GM23248 (cell line): ENCODE measurements at regions not wholly inside any gene's neighbourhood (a gene's known extent, or its start where the extent isn't known, plus 50 kb on each side); places are given as distances from the start of the nearest gene placed in this dataset.
"Not testable (repeated sequence)": the region's sequence is repeated elsewhere in the genome, so short reads cannot be mapped to it uniquely, and the experiment has no call there.

Source experiments
- DNase-seq: peaks from one replicate; pipeline ENCODE4 v3.0.0-alpha.2; 2015
- H2AFZ ChIP-seq: fragments of 200-600 bp; sonication (generic); 2 replicates; pipeline ENCODE4 v1.6.1; 2016; ENCODE audit warnings: antibody characterized with exemption
- H3F3A ChIP-seq: fragments of 200-600 bp; sonication (generic); 2 replicates; pipeline ENCODE4 v1.6.1; 2016; ENCODE audit warnings: mild to moderate bottlenecking, antibody characterized with exemption, mixed run types; ENCODE audit not compliant: insufficient read depth
- H3K27ac ChIP-seq: fragments of 200-600 bp; sonication (generic); 2 replicates; pipeline ENCODE4 v1.5.1; 2016; ENCODE audit warnings: mild to moderate bottlenecking
- H3K27me3 ChIP-seq: fragments of 200-600 bp; sonication (generic); replicated peaks from 2 replicates; pipeline ENCODE4 v1.6.1; 2016; ENCODE audit warnings: mild to moderate bottlenecking; ENCODE audit not compliant: insufficient read depth
- H3K36me3 ChIP-seq: fragments of 200-600 bp; sonication (generic); 2 replicates; pipeline ENCODE4 v1.6.1; 2016; ENCODE audit warnings: low read depth, mild to moderate bottlenecking
- H3K4me1 ChIP-seq: fragments of 200-600 bp; sonication (generic); 2 replicates; pipeline ENCODE4 v1.6.1; 2016; ENCODE audit warnings: mild to moderate bottlenecking; ENCODE audit not compliant: insufficient read depth
- H3K4me2 ChIP-seq: fragments of 200-600 bp; sonication (generic); one replicate; pipeline ENCODE4 v1.6.1; 2016; ENCODE audit warnings: mild to moderate bottlenecking; ENCODE audit not compliant: unreplicated experiment
- H3K4me3 ChIP-seq: fragments of 200-600 bp; sonication (generic); 2 replicates; pipeline ENCODE4 v1.5.1; 2016; ENCODE audit warnings: mild to moderate bottlenecking
- H3K79me2 ChIP-seq: fragments of 200-600 bp; sonication (generic); 2 replicates; pipeline ENCODE4 v1.6.1; 2016; ENCODE audit warnings: mild to moderate bottlenecking; ENCODE audit not compliant: insufficient read depth
- H3K9ac ChIP-seq: fragments of 200-600 bp; sonication (generic); 2 replicates; pipeline ENCODE4 v1.6.1; 2016; ENCODE audit warnings: mild to moderate bottlenecking
- H3K9me2 ChIP-seq: fragments of 200-600 bp; sonication (generic); 2 replicates; pipeline ENCODE4 v1.6.1; 2016; ENCODE audit warnings: mixed run types, mild to moderate bottlenecking, moderate library complexity; ENCODE audit not compliant: insufficient read depth
- H3K9me3 ChIP-seq: fragments of 200-600 bp; sonication (generic); one replicate; pipeline ENCODE4 v1.6.1; 2017; ENCODE audit warnings: low read depth
- H4K20me1 ChIP-seq: fragments of 200-600 bp; sonication (generic); 2 replicates; pipeline ENCODE4 v1.6.0; 2016; ENCODE audit not compliant: insufficient read depth
- EZH2 ChIP-seq: fragments of 200-600 bp; sonication (generic); IDR thresholded peaks from 2 replicates; pipeline ENCODE4 v1.6.1; 2018; ENCODE audit warnings: antibody characterized with exemption, mild to moderate bottlenecking; ENCODE audit not compliant: insufficient read depth, poor library complexity, severe bottlenecking
- EZH2phosphoT487 ChIP-seq: fragments of 200-600 bp; sonication (generic); IDR thresholded peaks from 2 replicates; pipeline ENCODE4 v1.6.1; 2018; ENCODE audit warnings: antibody characterized with exemption, moderate library complexity, mild to moderate bottlenecking, low read depth; ENCODE audit not compliant: insufficient read depth
- WGBS, 2 experiments: methylation state at CpG; one replicate each; pipeline ENCODE4 v1.1.6; 2015 to 2017; ENCODE audit warnings: low lambda C conversion rate in 2 of 2, low coverage in 1 of 2; ENCODE audit errors: missing lambda C conversion rate in 2 of 2; 5-methylcytosine and 5-hydroxymethylcytosine counted together
- in situ Hi-C: fragments of 300-500 bp; cut with MboI; formaldehyde crosslinking; loops from 2 replicates; pipeline ENCODE4 v1.15.0; 2020

DNA sequence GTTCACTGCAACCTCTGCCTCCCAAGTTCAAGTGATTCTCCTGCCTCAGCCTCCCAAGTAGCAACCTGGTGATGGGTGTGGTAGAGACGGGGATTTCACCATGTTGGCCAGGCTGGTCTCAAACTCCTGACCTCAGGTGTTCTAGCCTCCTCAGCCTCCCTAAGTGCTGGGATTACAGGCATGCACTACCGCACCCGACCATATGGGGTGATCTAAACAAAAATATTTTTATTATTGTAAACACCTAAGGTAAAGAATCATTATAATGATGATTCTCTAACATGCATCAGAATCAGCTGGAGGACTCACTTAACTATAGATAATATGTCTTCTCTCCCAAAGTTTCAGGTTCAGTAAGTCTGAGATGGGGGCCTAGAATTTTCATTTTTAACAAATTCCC lies 96.2 kb upstream of the ALG10 start:
- in situ Hi-C loops, result no loop called here
- 10 to 15% methylated on average over 3 of the region's 3 CpGs for WGBS, 2 experiments

DNA sequence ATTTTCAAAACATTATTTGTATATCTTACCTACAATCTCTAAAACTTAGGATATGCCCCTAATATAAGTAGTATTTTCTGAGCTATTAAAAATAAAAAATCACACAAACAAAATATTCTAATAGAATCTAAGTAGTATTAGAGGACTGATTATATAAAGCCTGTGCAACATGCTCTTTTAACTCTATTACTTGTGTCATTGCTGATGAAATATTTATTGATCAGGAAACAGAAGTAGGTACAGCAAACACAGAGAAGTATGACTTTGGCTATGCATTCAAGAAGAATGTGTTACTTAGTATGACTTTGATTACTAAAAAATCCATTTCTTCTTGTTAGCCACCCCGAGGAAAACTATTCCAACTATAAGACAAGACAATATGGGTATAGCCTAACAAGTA lies 84.6 kb upstream of the ALG10 start:
- H3K9me2 ChIP-seq, H3K27me3 ChIP-seq, H3K9ac ChIP-seq, H3K4me3 ChIP-seq, H2AFZ ChIP-seq, H3K27ac ChIP-seq, H3K4me1 ChIP-seq, in situ Hi-C loops, H3K79me2 ChIP-seq, H3K36me3 ChIP-seq, H3K9me3 ChIP-seq, H4K20me1 ChIP-seq, H3K4me2 ChIP-seq, H3F3A ChIP-seq, DNase-seq: not testable (repeated sequence)
- 0 to 3% methylated on average over 1 of the region's 1 CpG for whole genome bisulfite sequencing, 2 experiments

More for the DNA sequence above, 96.2 kb upstream of the ALG10 start:
- TF ChIP-seq EZH2 (no peak), EZH2phosphoT487 (no peak)
- H3K9ac ChIP-seq, result no peak overlapping the region
- no peak overlapping the region for H3K4me2 ChIP-seq
- no peaks in the 10 kb centered on the region for H3K4me1 ChIP-seq
- no peaks in the 10 kb centered on the region for H3K9me2 ChIP-seq
- H3K27ac ChIP-seq, result no peak overlapping the region
- DNase-seq, result no peak
- no peaks in the 10 kb centered on the region for H3K36me3 ChIP-seq
- H2AFZ ChIP-seq, result no peak overlapping the region
- H3K79me2 ChIP-seq, result no peaks in the 10 kb centered on the region
- H3K27me3 ChIP-seq, result no peaks in the 10 kb centered on the region
- no peak overlapping the region for H3K4me3 ChIP-seq
- H3F3A ChIP-seq, result no peaks in the 10 kb centered on the region
- no peaks in the 10 kb centered on the region for H3K9me3 ChIP-seq
- H4K20me1 ChIP-seq, result no peaks in the 10 kb centered on the region

DNA sequence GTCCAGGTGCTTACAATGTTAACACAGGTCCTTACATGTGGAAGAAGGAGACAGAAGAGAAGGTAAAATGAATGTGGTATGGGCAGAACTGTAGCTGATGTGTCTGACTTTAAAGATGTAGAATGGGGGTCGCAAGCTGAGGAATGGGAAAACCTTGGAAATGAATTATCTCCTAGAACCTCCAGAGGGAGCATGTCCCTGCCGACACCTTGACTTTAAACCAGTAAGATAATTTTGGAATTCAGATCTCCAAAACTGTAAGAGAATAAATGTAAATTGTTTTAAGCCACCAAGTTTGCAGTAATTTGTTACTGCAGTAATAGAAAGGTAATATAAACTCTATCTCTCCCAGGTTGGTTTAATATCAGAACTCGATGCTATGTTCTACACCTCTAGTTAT lies 80.1 kb upstream of the ALG10 start:
- in situ Hi-C loops, result no loop called here
- H3K4me3 ChIP-seq, result no peak overlapping the region
- no peak overlapping the region for H3K4me2 ChIP-seq
- H3K9me3 ChIP-seq, result no peaks in the 10 kb centered on the region
- H4K20me1 ChIP-seq, result no peaks in the 10 kb centered on the region
- H3F3A ChIP-seq, result no peaks in the 10 kb centered on the region
- H3K4me1 ChIP-seq, result no peaks in the 10 kb centered on the region
- 25 to 27% methylated on average over 3 of the region's 3 CpGs for WGBS, 2 experiments
- no peak overlapping the region for H3K27ac ChIP-seq
- no peak overlapping the region for H2AFZ ChIP-seq
- H3K9me2 ChIP-seq, result no peaks in the 10 kb centered on the region
- H3K36me3 ChIP-seq, result no peaks in the 10 kb centered on the region
- no peak overlapping the region for H3K9ac ChIP-seq
- H3K79me2 ChIP-seq, result no peaks in the 10 kb centered on the region
- no peak for DNase-seq
- no peak for TF ChIP-seq EZH2phosphoT487
- TF ChIP-seq EZH2, result no peak
- H3K27me3 ChIP-seq, result no peaks in the 10 kb centered on the region

DNA sequence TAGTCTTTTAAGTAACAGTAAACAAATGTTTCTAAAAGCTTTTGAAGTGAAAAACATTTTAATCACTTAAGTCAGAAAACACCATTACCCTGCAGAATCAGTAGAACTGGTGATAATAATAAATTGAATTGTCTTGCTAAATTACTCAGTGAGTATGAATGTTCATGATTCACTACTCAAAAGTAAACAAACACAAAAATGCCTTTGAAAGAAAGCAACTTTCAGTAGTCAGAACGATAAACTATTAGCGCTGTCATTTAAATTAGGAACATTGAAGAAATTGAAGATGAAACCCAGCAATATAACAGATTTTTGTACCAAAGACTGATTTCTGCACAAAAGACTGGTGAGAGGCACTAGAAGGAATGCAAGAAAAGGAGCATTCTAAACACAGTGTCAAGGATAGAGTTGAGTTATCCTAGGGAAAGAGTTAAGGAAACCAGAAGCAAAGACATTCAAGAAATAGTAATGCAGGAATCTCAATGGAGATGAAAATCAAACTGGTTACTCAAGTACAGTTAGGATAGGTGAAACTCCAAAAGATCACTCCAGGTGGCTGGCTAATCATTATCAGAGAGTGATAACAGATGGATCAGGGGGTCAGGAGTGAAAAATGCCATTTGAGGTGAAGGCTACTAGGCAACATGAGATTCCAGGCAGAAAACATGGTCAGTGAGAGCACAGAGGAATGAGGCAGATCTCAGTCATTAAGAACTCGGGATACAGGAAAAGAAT lies 77.4 kb upstream of the ALG10 start:
- H3K4me3 ChIP-seq, result no peak overlapping the region

DNA sequence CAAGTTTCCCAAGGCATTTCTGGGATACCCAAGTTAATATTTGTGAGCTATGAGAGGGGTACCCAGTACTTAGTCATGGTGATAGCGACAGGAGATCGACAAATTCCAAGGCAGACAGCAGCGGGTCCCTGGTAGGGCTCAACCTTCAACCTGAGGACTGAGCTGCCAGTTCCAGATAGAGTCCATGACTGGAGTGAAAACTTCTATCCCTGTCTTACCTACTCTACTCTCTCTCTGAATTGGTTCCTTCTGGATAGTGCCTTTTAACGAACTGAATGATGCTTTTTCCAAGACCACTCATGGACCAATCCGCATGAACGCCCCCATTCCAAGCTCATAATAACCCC lies 76.9 kb upstream of the ALG10 start:
- Histone ChIP-seq H3F3A (no peaks in the 10 kb centered on the region), H3K9me2 (no peaks in the 10 kb centered on the region), H3K27ac (no peak overlapping the region), H3K9me3 (peaks cover 3% of the 10 kb centered on the region), H2AFZ (no peak overlapping the region), H4K20me1 (no peaks in the 10 kb centered on the region), H3K4me1 (no peaks in the 10 kb centered on the region), H3K79me2 (no peaks in the 10 kb centered on the region), H3K4me2 (no peak overlapping the region), H3K4me3 (no peak overlapping the region), H3K36me3 (no peaks in the 10 kb centered on the region), H3K27me3 (no peaks in the 10 kb centered on the region), H3K9ac (no peak overlapping the region)
- DNase-seq, result no peak
- TF ChIP-seq EZH2phosphoT487 (no peak), EZH2 (no peak)
- in situ Hi-C loops, result no loop called here
- WGBS, 2 experiments, result 34 to 41% methylated on average over 6 of the region's 6 CpGs

More for the DNA sequence above, 77.4 kb upstream of the ALG10 start:
- Histone ChIP-seq H3K9me2 (no peaks in the 10 kb centered on the region), H2AFZ (no peak overlapping the region), H3K4me1 (no peaks in the 10 kb centered on the region), H3K9me3 (peaks cover 2% of the 10 kb centered on the region), H3K36me3 (no peaks in the 10 kb centered on the region), H3K4me2 (no peak overlapping the region), H4K20me1 (no peaks in the 10 kb centered on the region), H3K9ac (no peak overlapping the region), H3K79me2 (no peaks in the 10 kb centered on the region), H3F3A (no peaks in the 10 kb centered on the region), H3K27me3 (no peaks in the 10 kb centered on the region), H3K27ac (no peak overlapping the region)
- TF ChIP-seq EZH2 (no peak), EZH2phosphoT487 (no peak)
- no peak for DNase-seq
- in situ Hi-C loops, result no loop called here
- WGBS, 2 experiments, result 36 to 53% methylated on average over 3 of the region's 3 CpGs

DNA sequence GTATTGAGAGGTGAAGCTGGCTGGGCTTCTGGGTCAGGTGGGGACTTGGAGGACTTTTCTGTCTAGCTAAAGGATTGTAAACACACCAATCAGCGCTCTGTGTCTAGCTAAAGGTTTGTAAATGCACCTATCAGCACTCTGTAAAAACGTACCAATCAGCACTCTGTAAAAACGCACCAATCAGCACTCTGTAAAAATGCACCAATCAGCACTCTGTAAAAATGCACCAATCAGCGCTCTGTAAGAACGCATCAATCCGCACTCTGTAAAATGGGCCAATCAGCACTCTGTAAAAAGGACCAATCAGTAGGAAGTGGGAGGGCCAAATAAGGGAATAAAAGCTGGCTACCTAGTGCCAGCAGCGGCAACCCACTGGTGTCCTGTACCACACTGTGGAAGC lies 56.1 kb upstream of the ALG10 start:
- H3K4me1 ChIP-seq, H3K4me2 ChIP-seq, H3K36me3 ChIP-seq, DNase-seq, H2AFZ ChIP-seq, H3K27me3 ChIP-seq, H3K9ac ChIP-seq, H3K9me3 ChIP-seq, H3F3A ChIP-seq, H3K4me3 ChIP-seq, H3K27ac ChIP-seq, H3K79me2 ChIP-seq, in situ Hi-C loops, H4K20me1 ChIP-seq, H3K9me2 ChIP-seq: not testable (repeated sequence)
- WGBS, 2 experiments, result 40 to 43% methylated on average over 7 of the region's 7 CpGs
